ENCODE measurements at regions not wholly inside any gene's neighbourhood (a gene's known extent, or its start where the extent isn't known, plus 50 kb on each side); places are given as distances from the start of the nearest gene placed in this dataset.

DNA sequence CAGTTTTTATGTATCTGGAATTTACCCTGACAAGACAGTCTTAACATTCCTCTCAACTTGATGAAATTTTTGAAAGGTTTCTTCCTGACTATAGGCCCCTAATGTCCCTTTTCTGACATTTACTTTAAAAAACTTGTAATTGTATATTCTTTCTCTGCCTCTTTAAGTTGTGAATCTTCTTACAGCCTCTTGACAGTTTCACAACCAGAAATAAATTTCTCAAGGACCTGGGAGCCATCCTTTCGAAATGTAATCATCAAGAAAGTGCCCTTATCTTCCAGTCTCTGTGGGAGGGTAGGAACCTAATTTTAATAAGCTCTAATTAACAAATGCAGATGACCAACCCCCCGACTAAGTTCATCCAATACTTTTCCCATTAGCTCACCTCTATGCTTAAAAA lies 403.6 kb upstream of the GJE1 start:
- POLR2A ChIA-PET = no interaction called here
- Mint-ChIP-seq H3K4me3 (no peak overlapping the region), H3K4me1 (ENCODE audit: low read depth) (peaks cover 2% of the 10 kb centered on the region), H3K27me3 (no peaks in the 10 kb centered on the region), H3K36me3 (no peaks in the 10 kb centered on the region), H3K27ac (no peak overlapping the region), H3K9me3 (no peaks in the 10 kb centered on the region)
- intact Hi-C loops (cut with micrococcal nuclease) = no loop called here
- CTCF ChIA-PET = no interaction called here
- DNase-seq = no peak

- POLR2A ChIA-PET = no interaction called here
These were observed 404.4 kb upstream of the GJE1 start for GRCh38 chr6:141728330-141728729.

GRCh38 chr6:141726248-141726647 lies 406.5 kb upstream of the GJE1 start:
- H3K4me1 Mint-ChIP-seq (ENCODE audit: low read depth) = peaks cover 2% of the 10 kb centered on the region
- intact Hi-C loops (cut with micrococcal nuclease) = no loop called here
- no peaks in the 10 kb centered on the region for H3K36me3 Mint-ChIP-seq
- H3K27me3 Mint-ChIP-seq = no peaks in the 10 kb centered on the region
- H3K4me3 Mint-ChIP-seq = no peak overlapping the region
- DNase-seq = no peak
- ChIA-PET POLR2A (no interaction called here), CTCF (no interaction called here)
- H3K9me3 Mint-ChIP-seq = no peaks in the 10 kb centered on the region
- no peak overlapping the region for H3K27ac Mint-ChIP-seq

More at GRCh38 chr6:141728330-141728729, 404.4 kb upstream of the GJE1 start:
- intact Hi-C loops (cut with micrococcal nuclease) = no loop called here
- Mint-ChIP-seq H3K4me1 (ENCODE audit: low read depth) (peaks cover 2% of the 10 kb centered on the region), H3K9me3 (no peaks in the 10 kb centered on the region), H3K4me3 (no peak overlapping the region), H3K27me3 (no peaks in the 10 kb centered on the region), H3K36me3 (no peaks in the 10 kb centered on the region), H3K27ac (no peak overlapping the region)
- DNase-seq = no peak
- CTCF ChIA-PET = no interaction called here

GRCh38 chr6:141724731-141725130 lies 408.0 kb upstream of the GJE1 start:
- no peak for DNase-seq
- intact Hi-C loops (cut with micrococcal nuclease) = no loop called here
- H3K4me3 Mint-ChIP-seq = no peak overlapping the region
- ChIA-PET POLR2A (no interaction called here), CTCF (no interaction called here)
- H3K27ac Mint-ChIP-seq = no peak overlapping the region
- no peaks in the 10 kb centered on the region for H3K36me3 Mint-ChIP-seq
- H3K27me3 Mint-ChIP-seq = no peaks in the 10 kb centered on the region
- no peaks in the 10 kb centered on the region for H3K9me3 Mint-ChIP-seq
- H3K4me1 Mint-ChIP-seq (ENCODE audit: low read depth) = peaks cover 2% of the 10 kb centered on the region

- POLR2A ChIA-PET = no interaction called here
- CTCF ChIA-PET = no interaction called here
- intact Hi-C loops (cut with micrococcal nuclease) = no loop called here
- no peak for DNase-seq
- Mint-ChIP-seq H3K9me3 (no peaks in the 10 kb centered on the region), H3K36me3 (no peaks in the 10 kb centered on the region), H3K4me3 (no peak overlapping the region), H3K4me1 (ENCODE audit: low read depth) (no peaks in the 10 kb centered on the region), H3K27me3 (no peaks in the 10 kb centered on the region), H3K27ac (no peak overlapping the region)
These were observed 413.2 kb upstream of the GJE1 start for GRCh38 chr6:141719476-141719875.

DNA sequence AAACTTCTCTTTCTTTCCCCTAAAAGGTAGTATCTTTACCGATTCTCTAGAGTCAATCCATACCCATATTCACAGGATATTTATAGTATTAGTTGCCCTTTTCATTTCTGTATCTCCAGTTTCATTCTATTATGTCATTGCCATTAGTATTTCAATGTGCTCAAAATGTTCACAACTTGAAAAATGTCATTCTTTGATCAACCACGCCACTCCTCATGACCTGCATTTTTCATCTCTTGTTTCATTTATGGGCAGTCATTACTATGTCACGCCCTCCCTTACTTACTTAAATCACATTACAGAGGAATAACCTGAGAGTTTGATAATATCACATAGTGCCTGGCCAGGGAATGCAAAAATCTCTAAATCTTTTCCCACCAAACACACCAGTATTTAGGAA lies 427.3 kb upstream of the GJE1 start:
- H3K27me3 Mint-ChIP-seq = no peaks in the 10 kb centered on the region
- H3K27ac Mint-ChIP-seq = no peak overlapping the region
- H3K4me3 Mint-ChIP-seq = no peak overlapping the region
- H3K4me1 Mint-ChIP-seq (ENCODE audit: low read depth) = no peaks in the 10 kb centered on the region
- DNase-seq = no peak
- no peaks in the 10 kb centered on the region for H3K9me3 Mint-ChIP-seq
- intact Hi-C loops (cut with micrococcal nuclease) = no loop called here
- POLR2A ChIA-PET = no interaction called here
- CTCF ChIA-PET = no interaction called here
- no peaks in the 10 kb centered on the region for H3K36me3 Mint-ChIP-seq

DNA sequence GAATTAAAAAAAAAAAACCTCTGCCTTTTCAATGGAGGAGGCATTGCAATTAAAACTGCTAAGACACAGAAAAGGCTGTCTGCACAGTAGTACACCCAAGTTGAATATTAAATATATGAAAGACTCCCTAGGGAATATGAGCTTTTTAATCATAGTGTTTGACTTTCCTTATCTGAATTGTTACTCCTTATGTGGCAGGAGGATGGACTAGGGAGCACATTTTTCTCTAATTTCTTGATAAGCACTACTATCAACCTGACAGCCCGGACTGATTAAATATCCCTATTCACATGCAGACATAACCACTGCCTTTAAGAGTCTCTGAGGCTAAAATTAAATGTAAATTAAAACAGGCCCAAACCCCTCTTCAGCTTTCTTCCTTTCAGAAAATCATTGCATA lies 428.6 kb upstream of the GJE1 start:
- intact Hi-C loops (cut with micrococcal nuclease) = no loop called here
- ChIA-PET CTCF (no interaction called here), POLR2A (no interaction called here)
- H3K36me3 Mint-ChIP-seq = no peaks in the 10 kb centered on the region
- no peaks in the 10 kb centered on the region for H3K4me1 Mint-ChIP-seq (ENCODE audit: low read depth)
- H3K27ac Mint-ChIP-seq = no peak overlapping the region
- H3K27me3 Mint-ChIP-seq = no peaks in the 10 kb centered on the region
- no peak overlapping the region for H3K4me3 Mint-ChIP-seq
- H3K9me3 Mint-ChIP-seq = no peaks in the 10 kb centered on the region
- DNase-seq = no peak

- Mint-ChIP-seq H3K4me1 (ENCODE audit: low read depth) (no peaks in the 10 kb centered on the region), H3K27ac (no peak overlapping the region), H3K4me3 (no peak overlapping the region), H3K9me3 (no peaks in the 10 kb centered on the region), H3K27me3 (no peaks in the 10 kb centered on the region), H3K36me3 (no peaks in the 10 kb centered on the region)
- POLR2A ChIA-PET = no interaction called here
- DNase-seq = no peak
- intact Hi-C loops (cut with micrococcal nuclease) = no loop called here
- CTCF ChIA-PET = no interaction called here
These were observed 431.0 kb upstream of the GJE1 start for GRCh38 chr6:141701732-141702131.

- Mint-ChIP-seq H3K4me3 (no peak overlapping the region), H3K9me3 (no peaks in the 10 kb centered on the region), H3K4me1 (ENCODE audit: low read depth) (no peaks in the 10 kb centered on the region), H3K36me3 (no peaks in the 10 kb centered on the region), H3K27ac (no peak overlapping the region), H3K27me3 (no peaks in the 10 kb centered on the region)
- ChIA-PET CTCF (no interaction called here), POLR2A (no interaction called here)
- intact Hi-C loops (cut with micrococcal nuclease) = no loop called here
- no peak for DNase-seq
These were observed 431.9 kb upstream of the GJE1 start for GRCh38 chr6:141700819-141701218.

- POLR2A ChIA-PET = no interaction called here
- Mint-ChIP-seq H3K4me3 (no peak overlapping the region), H3K9me3 (peaks cover 3% of the 10 kb centered on the region), H3K27ac (no peak overlapping the region), H3K36me3 (no peaks in the 10 kb centered on the region), H3K27me3 (no peaks in the 10 kb centered on the region), H3K4me1 (ENCODE audit: low read depth) (no peaks in the 10 kb centered on the region)
- no peak for DNase-seq
- intact Hi-C loops (cut with micrococcal nuclease) = no loop called here
- CTCF ChIA-PET = no interaction called here
These were observed 443.8 kb upstream of the GJE1 start for GRCh38 chr6:141688916-141689315.

DNA sequence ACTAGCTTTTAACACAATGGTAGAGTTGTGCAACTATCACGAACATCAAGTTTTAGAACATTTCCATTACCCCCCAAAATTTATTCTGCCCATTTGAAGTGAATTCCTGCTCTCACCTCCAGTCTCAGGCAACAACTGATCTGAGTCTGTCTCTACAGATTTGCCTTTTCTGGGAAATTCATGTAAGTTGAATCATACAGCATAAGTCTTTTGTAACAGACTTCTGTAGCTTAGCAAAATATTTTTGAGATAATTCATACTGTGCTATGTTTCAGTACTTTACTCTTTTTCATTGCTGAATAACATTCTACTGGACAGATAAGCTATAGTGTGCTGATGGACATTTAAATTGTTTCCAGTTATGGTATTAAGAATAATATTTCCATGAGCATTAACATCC lies 447.3 kb upstream of the GJE1 start:
- H3K4me3 Mint-ChIP-seq = no peak overlapping the region
- CTCF ChIA-PET = no interaction called here
- H3K36me3 Mint-ChIP-seq = no peaks in the 10 kb centered on the region
- H3K27ac Mint-ChIP-seq = no peak overlapping the region
- intact Hi-C loops (cut with micrococcal nuclease) = no loop called here
- DNase-seq = no peak
- POLR2A ChIA-PET = no interaction called here
- no peaks in the 10 kb centered on the region for H3K27me3 Mint-ChIP-seq
- no peaks in the 10 kb centered on the region for H3K4me1 Mint-ChIP-seq (ENCODE audit: low read depth)
- H3K9me3 Mint-ChIP-seq = no peaks in the 10 kb centered on the region

- H3K4me3 Mint-ChIP-seq = no peak overlapping the region
- peaks cover 3% of the 10 kb centered on the region for H3K4me1 Mint-ChIP-seq (ENCODE audit: low read depth)
- H3K27ac Mint-ChIP-seq = no peak overlapping the region
- no peaks in the 10 kb centered on the region for H3K27me3 Mint-ChIP-seq
- intact Hi-C loops (cut with micrococcal nuclease) = no loop called here
- H3K9me3 Mint-ChIP-seq = no peaks in the 10 kb centered on the region
- no peak for DNase-seq
- ChIA-PET CTCF (no interaction called here), POLR2A (no interaction called here)
- no peaks in the 10 kb centered on the region for H3K36me3 Mint-ChIP-seq
These were observed 450.3 kb upstream of the GJE1 start for GRCh38 chr6:141682391-141682790.

DNA sequence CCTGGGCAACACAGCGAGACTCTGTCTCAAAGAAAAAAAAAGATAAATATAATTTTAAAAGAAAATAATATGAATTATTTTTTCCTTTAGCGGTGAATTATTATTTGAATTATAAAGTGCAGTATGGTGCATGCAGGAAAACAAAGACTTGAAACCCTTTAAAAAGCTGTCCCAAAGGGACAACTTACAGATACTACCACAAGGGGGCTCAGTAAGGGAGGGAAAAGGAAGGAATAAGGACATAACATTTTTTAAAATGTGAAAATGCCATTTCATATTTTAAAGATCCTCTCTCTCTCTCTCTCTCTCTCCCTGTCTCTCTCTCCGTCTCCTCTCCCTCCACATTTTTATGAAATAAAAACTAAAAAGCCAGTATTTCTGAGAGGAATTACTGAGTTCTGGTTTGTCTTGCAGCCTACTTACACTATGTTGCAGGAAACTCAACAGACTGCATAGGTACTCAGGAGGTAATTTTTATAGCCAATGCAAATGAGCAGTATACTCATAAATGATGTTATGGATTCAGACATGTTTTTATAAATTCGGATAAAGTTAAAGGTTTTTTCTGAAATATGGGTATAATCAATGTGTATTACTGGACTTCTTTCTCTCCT lies 455.0 kb upstream of the GJE1 start:
- POLR2A ChIA-PET = no interaction called here
- Mint-ChIP-seq H3K36me3 (no peaks in the 10 kb centered on the region), H3K27ac (no peak overlapping the region), H3K4me1 (ENCODE audit: low read depth) (peaks cover 3% of the 10 kb centered on the region), H3K27me3 (no peaks in the 10 kb centered on the region), H3K9me3 (no peaks in the 10 kb centered on the region), H3K4me3 (no peak overlapping the region)
- no peak for DNase-seq
- intact Hi-C loops (cut with micrococcal nuclease) = loop anchor here (1.0 kb wide), 1 partner anchor 435 kb away; no protein-coding TSS in a partner anchor
- CTCF ChIA-PET = interaction anchor here (0.7 to 1.6 kb wide), 3 partner anchors 362 to 1527 kb away, joined by 3 to 6 read pairs (median 3); no protein-coding TSS in a partner anchor

- POLR2A ChIA-PET = no interaction called here
- peaks cover 3% of the 10 kb centered on the region for H3K4me1 Mint-ChIP-seq (ENCODE audit: low read depth)
- H3K9me3 Mint-ChIP-seq = no peaks in the 10 kb centered on the region
- no peak overlapping the region for H3K4me3 Mint-ChIP-seq
- CTCF ChIA-PET = interaction anchor here (1.3 to 1.6 kb wide), 2 partner anchors 8 to 436 kb away, joined by 5 read pairs; no protein-coding TSS in a partner anchor
- no peaks in the 10 kb centered on the region for H3K36me3 Mint-ChIP-seq
- intact Hi-C loops (cut with micrococcal nuclease) = no loop called here
- no peaks in the 10 kb centered on the region for H3K27me3 Mint-ChIP-seq
- no peak overlapping the region for H3K27ac Mint-ChIP-seq
- DNase-seq = no peak
These were observed 456.8 kb upstream of the GJE1 start for GRCh38 chr6:141675957-141676356.
